ENCODE measurements at regions not wholly inside any gene's neighbourhood (a gene's known extent, or its start where the extent isn't known, plus 50 kb on each side); places are given as distances from the start of the nearest gene placed in this dataset.

GRCh38 chr6:84524636-84525035 lies 239.8 kb downstream of the TBX18 start:
- no peak for DNase-seq

- no peak for DNase-seq
Measured at GRCh38 chr6:84522135-84522549, 242.3 kb downstream of the TBX18 start.

DNA sequence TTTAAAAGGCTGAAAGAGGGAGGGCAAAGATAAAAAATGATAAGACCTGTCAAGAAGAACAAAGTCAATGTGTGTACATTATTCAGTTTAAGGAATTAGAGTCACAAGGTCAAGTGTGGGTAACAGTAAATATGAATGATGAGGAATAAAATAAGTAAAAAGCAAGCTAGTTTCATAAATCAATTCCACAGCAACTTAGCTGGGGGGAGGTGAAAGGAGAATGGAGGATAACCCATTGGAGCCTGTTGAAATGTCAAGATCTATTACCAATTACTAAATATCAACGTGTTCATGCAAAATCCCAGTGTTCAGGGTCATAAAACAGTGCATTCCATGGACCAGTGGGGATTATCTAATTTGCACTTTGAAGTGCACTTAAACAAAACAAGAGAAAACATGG lies 242.9 kb downstream of the TBX18 start:
- DNase-seq, result no peak

DNA sequence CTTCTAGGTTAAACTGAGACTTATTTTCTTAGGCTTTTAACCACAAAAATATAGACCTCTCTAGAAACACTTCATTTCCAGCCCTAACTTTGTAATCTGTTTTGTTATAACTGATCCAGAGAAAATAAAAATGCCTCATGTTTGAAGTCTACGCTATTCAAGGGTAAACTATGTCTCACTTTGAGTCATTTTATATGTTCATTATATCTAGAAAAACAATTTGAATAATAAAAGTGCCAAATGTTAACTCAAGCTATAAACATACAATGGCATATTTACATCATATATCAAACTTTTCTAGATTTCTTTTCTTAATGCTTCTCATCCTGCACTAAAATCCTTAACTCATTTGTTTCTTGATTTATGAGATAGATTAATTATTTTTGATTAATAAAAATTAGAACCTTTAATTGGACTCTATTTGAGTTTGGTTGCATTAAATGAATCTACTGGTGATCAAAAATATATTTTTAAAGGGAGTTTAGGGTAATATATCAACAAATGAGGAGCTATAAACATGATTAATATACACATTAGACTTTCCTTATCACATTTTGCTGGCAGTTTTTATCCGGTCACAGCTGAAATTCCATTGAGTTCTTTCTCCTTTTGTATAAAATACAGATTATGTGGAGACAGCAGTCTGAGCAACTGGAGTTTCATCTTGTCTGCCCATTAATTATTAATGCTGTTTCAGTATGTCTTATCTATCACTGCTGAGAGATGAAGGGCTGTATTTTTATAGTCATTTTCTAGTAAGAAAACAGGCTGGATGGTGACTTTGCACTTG lies 246.5 kb downstream of the TBX18 start:
- DNase-seq, result no peak

GRCh38 chr6:84516154-84516553 lies 248.2 kb downstream of the TBX18 start:
- DNase-seq, result no peak

DNA sequence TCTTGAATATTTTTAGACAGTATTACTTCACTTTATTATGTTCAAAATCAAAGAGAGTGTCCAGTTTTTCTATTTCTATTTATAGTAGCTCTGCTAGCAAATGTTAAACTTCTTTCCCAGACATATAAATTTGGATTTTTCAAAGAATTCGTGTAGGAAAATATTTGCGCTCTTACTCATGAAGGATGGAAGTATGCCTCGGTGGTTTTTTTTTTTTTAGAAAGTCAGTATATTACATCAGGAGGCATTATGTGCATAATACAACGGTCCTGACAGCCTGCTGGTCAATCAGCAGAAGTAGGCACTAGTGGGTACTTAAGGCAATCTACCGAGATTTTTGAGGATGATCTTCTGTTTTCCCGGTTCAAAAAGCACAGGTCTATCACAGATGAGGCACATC lies 249.3 kb downstream of the TBX18 start:
- no peak for DNase-seq

GRCh38 chr6:84514089-84514971 lies 250.1 kb downstream of the TBX18 start:
- no peak for DNase-seq

GRCh38 chr6:84512391-84512790 lies 252.0 kb downstream of the TBX18 start:
- DNase-seq, result no peak

GRCh38 chr6:84511929-84512328 lies 252.5 kb downstream of the TBX18 start:
- DNase-seq, result no peak

GRCh38 chr6:84508981-84509380 lies 255.4 kb downstream of the TBX18 start:
- DNase-seq, result no peak

GRCh38 chr6:84508334-84508733 lies 256.1 kb downstream of the TBX18 start:
- DNase-seq, result no peak

GRCh38 chr6:84504025-84504424 lies 260.4 kb downstream of the TBX18 start:
- DNase-seq, result no peak

- no peak for DNase-seq
Measured at GRCh38 chr6:84501315-84501714, 263.1 kb downstream of the TBX18 start.

DNA sequence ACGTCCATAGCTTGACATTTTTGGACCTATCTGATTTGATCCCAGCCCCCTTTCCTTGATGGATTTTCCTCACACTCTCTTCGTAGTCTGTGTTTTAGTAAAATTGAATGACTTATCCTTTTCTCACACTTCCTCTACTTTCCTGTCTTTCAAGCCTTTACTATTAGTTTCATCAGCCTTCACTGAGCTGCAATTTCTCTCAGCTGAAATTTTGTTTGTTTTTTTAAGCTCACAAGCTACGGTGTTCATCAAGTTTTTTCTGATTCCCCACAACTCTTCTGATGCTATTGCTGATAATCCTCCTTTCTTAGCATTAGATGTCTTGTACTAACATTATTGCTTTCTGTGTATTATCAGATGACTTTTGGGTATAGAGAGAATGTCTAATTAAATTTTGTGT lies 263.7 kb downstream of the TBX18 start:
- no peak for DNase-seq

- DNase-seq, result no peak
Measured at GRCh38 chr6:84498905-84499304, 265.5 kb downstream of the TBX18 start.

- no peak for DNase-seq
Measured at GRCh38 chr6:84492241-84493165, 265.1 kb upstream of the CEP162 start.

DNA sequence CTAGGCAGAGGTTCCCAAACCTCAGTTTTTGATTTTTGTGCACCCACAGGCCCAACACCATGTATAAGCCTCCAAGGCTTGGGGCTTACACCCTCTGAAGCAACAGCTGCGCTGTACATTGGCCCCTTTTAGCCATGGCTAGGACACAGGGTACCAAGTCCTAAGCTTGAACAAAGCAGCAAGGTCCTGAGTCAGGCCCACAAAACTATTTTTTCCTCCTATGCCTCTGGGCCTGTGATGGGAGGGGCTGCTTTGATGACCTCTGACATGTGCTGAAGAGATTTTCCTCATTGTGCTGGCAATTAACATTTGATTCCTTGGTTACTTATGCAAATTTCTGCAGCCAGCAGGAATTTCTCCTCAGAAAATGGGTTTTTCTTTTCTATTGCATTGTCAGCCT lies 262.2 kb upstream of the CEP162 start:
- no peak for DNase-seq

GRCh38 chr6:84486526-84486925 lies 259.1 kb upstream of the CEP162 start:
- DNase-seq, result no peak

- DNase-seq, result no peak
Measured at GRCh38 chr6:84469144-84469543, 241.7 kb upstream of the CEP162 start.

DNA sequence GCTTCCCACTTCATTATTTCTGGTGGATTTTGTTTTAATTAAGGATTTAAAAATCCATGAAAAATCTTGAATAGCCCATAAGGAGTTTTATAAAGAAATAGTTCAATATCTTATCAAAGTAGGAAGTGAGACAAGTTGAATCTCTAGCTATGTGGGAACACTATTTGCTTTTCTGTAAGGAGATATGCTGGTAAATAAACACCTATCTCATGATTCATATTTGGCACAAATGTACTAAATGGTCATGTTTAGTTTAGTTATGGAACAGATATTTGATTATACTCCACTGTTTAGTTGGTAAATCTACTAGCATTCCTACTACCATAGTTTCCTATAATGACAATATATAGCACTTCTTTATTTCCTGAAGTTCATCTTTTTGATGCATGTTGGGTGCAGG lies 239.9 kb upstream of the CEP162 start:
- no peak for DNase-seq

DNA sequence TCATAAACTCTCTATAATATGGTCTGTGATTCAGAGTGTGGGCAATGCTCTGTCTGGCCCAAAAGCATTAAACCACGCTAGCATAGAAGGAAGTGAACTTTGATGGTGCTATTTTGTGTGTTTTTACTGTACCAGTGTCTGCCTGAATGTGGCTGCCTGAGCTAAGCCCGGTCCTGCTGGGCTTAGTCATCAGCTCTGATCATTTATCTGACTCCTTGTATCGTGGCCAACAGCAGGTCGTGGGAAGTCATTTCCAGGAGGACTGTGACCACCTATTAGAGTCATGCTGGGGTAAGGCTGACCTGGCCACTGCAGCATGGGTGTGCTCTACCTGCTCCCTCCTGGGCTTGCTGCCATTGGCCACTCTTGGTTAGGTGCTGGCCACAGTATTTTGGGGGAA lies 239.1 kb upstream of the CEP162 start:
- DNase-seq, result no peak

- no peak for DNase-seq
Measured at GRCh38 chr6:84464471-84464870, 237.0 kb upstream of the CEP162 start.

- DNase-seq, result no peak
Measured at GRCh38 chr6:84462698-84463097, 235.3 kb upstream of the CEP162 start.

All from DMS153 (cell line).